ENCODE measurements at regions not wholly inside any gene's neighbourhood (a gene's known extent, or its start where the extent isn't known, plus 50 kb on each side); places are given as distances from the start of the nearest gene placed in this dataset.
"Not testable (repeated sequence)": the region's sequence is repeated elsewhere in the genome, so short reads cannot be mapped to it uniquely, and the experiment has no call there.

- TF ChIP-seq, protein P1, sequence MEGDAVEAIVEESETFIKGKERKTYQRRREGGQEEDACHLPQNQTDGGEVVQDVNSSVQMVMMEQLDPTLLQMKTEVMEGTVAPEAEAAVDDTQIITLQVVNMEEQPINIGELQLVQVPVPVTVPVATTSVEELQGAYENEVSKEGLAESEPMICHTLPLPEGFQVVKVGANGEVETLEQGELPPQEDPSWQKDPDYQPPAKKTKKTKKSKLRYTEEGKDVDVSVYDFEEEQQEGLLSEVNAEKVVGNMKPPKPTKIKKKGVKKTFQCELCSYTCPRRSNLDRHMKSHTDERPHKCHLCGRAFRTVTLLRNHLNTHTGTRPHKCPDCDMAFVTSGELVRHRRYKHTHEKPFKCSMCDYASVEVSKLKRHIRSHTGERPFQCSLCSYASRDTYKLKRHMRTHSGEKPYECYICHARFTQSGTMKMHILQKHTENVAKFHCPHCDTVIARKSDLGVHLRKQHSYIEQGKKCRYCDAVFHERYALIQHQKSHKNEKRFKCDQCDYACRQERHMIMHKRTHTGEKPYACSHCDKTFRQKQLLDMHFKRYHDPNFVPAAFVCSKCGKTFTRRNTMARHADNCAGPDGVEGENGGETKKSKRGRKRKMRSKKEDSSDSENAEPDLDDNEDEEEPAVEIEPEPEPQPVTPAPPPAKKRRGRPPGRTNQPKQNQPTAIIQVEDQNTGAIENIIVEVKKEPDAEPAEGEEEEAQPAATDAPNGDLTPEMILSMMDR (IDR thresholded peaks at IDR 0.05), result no peak
- no peaks in the 10 kb centered on the region for H3K9me3 ChIP-seq (replicated peaks in 1 of 2; ENCODE audit: control insufficient read depth in 1 of 2, insufficient read depth in 1 of 2, low read length in 2 of 2)
- H3K9me3 Mint-ChIP-seq, result peaks cover 0 to 10% (median 5%) of the 10 kb centered on the region in 7 donors
- H3K4me1 ChIP-seq (ENCODE audit: control insufficient read depth in 1 of 2, insufficient read depth in 2 of 2, low read length in 2 of 2), result peaks cover 4 to 10% of the 10 kb centered on the region in 2 donors
- no peaks in the 10 kb centered on the region for H3K79me2 ChIP-seq (ENCODE audit: insufficient read depth, low read length)
- H3K36me3 Mint-ChIP-seq, result no peaks in the 10 kb centered on the region
- H3K27ac ChIP-seq (ENCODE audit: low read depth in 1 of 2, low read length in 2 of 2), result no peak overlapping the region
- no peaks in the 10 kb centered on the region for H3K27me3 ChIP-seq (ENCODE audit: control insufficient read depth in 2 of 2, insufficient read depth in 2 of 2, low read length in 2 of 2)
- H3K27me3 Mint-ChIP-seq (ENCODE audit: low read depth in 3 of 3), result peaks cover 2 to 8% (median 2%) of the 10 kb centered on the region in 3 donors
- intact Hi-C loops (cut with micrococcal nuclease), result no loop called here
- WGBS (ENCODE audit: insufficient coverage), result 98% methylated on average over 4 of the region's 4 CpGs
- DNase-seq, result no peak
- no peak overlapping the region for H3K4me3 Mint-ChIP-seq
- H3K27ac Mint-ChIP-seq, result no peak overlapping the region
- H3K36me3 ChIP-seq (replicated peaks in 1 of 2; ENCODE audit: control insufficient read depth in 1 of 2, insufficient read depth in 2 of 2, low read length in 2 of 2), result no peaks in the 10 kb centered on the region
- H4K20me1 ChIP-seq (ENCODE audit: insufficient read depth, low read length), result no peaks in the 10 kb centered on the region
- no peak overlapping the region for H3K9ac ChIP-seq (ENCODE audit: insufficient read depth, low read length, poor library complexity, severe bottlenecking)
- H2AFZ ChIP-seq (ENCODE audit: insufficient read depth, low read depth, low read length, poor library complexity, severe bottlenecking), result no peak overlapping the region
- no peak overlapping the region for H3K4me3 ChIP-seq (replicated peaks in 1 of 3; ENCODE audit: low read depth in 2 of 3, low read length in 3 of 3)
- peaks cover 10% of the 10 kb centered on the region for H3K4me1 Mint-ChIP-seq
- H3K4me2 ChIP-seq (replicated peaks; ENCODE audit: extremely low read depth, low read length, poor library complexity, severe bottlenecking), result no peak overlapping the region
Observed at GRCh38 chr7:28332046-28332445, 80.3 kb upstream of the CREB5 start.

GRCh38 chr7:28333548-28333947 lies 78.8 kb upstream of the CREB5 start:
- intact Hi-C loops (cut with micrococcal nuclease); H3K4me3 ChIP-seq (replicated peaks in 1 of 3; ENCODE audit: low read depth in 2 of 3, low read length in 3 of 3); H3K4me3 Mint-ChIP-seq; H3K36me3 Mint-ChIP-seq; H3K9me3 ChIP-seq (replicated peaks in 1 of 2; ENCODE audit: control insufficient read depth in 1 of 2, insufficient read depth in 1 of 2, low read length in 2 of 2); H3K79me2 ChIP-seq (ENCODE audit: insufficient read depth, low read length); H3K36me3 ChIP-seq (replicated peaks in 1 of 2; ENCODE audit: control insufficient read depth in 1 of 2, insufficient read depth in 2 of 2, low read length in 2 of 2); H3K27me3 ChIP-seq (ENCODE audit: control insufficient read depth in 2 of 2, insufficient read depth in 2 of 2, low read length in 2 of 2); DNase-seq; H3K4me1 ChIP-seq (ENCODE audit: control insufficient read depth in 1 of 2, insufficient read depth in 2 of 2, low read length in 2 of 2); H4K20me1 ChIP-seq (ENCODE audit: insufficient read depth, low read length); H3K27ac ChIP-seq (ENCODE audit: low read depth in 1 of 2, low read length in 2 of 2); H3K27ac Mint-ChIP-seq; H3K9ac ChIP-seq (ENCODE audit: insufficient read depth, low read length, poor library complexity, severe bottlenecking); H2AFZ ChIP-seq (ENCODE audit: insufficient read depth, low read depth, low read length, poor library complexity, severe bottlenecking); H3K4me2 ChIP-seq (replicated peaks; ENCODE audit: extremely low read depth, low read length, poor library complexity, severe bottlenecking); H3K27me3 Mint-ChIP-seq (ENCODE audit: low read depth in 3 of 3): not testable (repeated sequence)
- peaks cover 0 to 10% (median 5%) of the 10 kb centered on the region in 7 donors for H3K9me3 Mint-ChIP-seq
- peaks cover 10% of the 10 kb centered on the region for H3K4me1 Mint-ChIP-seq
